ENCODE measurements at regions not wholly inside any gene's neighbourhood (a gene's known extent, or its start where the extent isn't known, plus 50 kb on each side); places are given as distances from the start of the nearest gene placed in this dataset.
"Not testable (repeated sequence)": the region's sequence is repeated elsewhere in the genome, so short reads cannot be mapped to it uniquely, and the experiment has no call there.

GRCh38 chr6:163858870-163859269 is 444.4 kb downstream of the QKI start:
- not testable (repeated sequence) for DNase-seq

- no peak for DNase-seq
Observed at GRCh38 chr6:163857421-163857820, 442.9 kb downstream of the QKI start.

GRCh38 chr6:163850874-163851273 is 436.4 kb downstream of the QKI start:
- no peak for DNase-seq

GRCh38 chr6:163844761-163845160 is 430.2 kb downstream of the QKI start:
- DNase-seq = no peak

- DNase-seq = no peak
Observed at GRCh38 chr6:163844357-163844756, 429.8 kb downstream of the QKI start.

GRCh38 chr6:163843218-163843617 is 428.7 kb downstream of the QKI start:
- no peak for DNase-seq

- DNase-seq = no peak
Observed at GRCh38 chr6:163842467-163842866, 427.9 kb downstream of the QKI start.

GRCh38 chr6:163841733-163842132 is 427.2 kb downstream of the QKI start:
- no peak for DNase-seq

- DNase-seq = no peak
Observed at GRCh38 chr6:163841326-163841725, 426.8 kb downstream of the QKI start.

- DNase-seq = no peak
Observed at GRCh38 chr6:163840880-163841279, 426.4 kb downstream of the QKI start.

- DNase-seq = no peak
Observed at GRCh38 chr6:163839296-163839695, 424.8 kb downstream of the QKI start.

GRCh38 chr6:163837691-163838431 is 423.3 kb downstream of the QKI start:
- DNase-seq = no peak

GRCh38 chr6:163836876-163837690 is 422.6 kb downstream of the QKI start:
- no peak for DNase-seq

DNA sequence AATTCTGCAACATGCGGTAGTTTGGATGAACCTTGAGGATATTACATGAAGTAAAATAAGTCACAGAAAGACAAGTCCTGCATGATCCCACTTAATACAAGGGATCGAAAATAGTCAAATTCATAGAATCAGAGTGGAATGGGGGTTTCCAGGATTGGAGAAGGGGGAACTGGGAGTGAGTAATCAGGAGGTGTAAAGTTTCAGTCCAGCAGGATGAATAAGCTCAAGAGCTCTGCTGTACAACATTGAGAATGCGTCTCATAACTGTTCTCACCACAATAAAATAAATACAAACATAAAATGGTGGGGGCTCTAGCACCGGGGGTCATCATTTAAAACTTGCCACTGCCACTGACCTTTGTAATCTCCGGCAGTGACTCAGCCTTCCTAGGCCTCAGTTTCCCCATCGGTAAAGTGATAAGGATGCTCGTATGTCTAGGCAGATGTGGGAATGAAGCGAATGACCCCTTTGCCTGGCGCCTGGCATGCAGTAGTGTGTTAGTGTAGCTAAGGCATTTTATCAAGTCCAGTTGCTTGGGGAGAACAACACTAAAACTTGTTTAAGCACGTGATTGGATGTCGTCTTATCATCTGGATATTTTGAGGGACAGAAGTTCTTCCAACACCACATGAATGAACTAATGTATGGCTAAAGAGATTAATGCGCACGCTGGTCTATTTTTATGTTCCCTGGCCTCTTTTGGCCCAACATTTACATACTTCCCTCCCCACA is 421.1 kb downstream of the QKI start:
- no peak for DNase-seq

DNA sequence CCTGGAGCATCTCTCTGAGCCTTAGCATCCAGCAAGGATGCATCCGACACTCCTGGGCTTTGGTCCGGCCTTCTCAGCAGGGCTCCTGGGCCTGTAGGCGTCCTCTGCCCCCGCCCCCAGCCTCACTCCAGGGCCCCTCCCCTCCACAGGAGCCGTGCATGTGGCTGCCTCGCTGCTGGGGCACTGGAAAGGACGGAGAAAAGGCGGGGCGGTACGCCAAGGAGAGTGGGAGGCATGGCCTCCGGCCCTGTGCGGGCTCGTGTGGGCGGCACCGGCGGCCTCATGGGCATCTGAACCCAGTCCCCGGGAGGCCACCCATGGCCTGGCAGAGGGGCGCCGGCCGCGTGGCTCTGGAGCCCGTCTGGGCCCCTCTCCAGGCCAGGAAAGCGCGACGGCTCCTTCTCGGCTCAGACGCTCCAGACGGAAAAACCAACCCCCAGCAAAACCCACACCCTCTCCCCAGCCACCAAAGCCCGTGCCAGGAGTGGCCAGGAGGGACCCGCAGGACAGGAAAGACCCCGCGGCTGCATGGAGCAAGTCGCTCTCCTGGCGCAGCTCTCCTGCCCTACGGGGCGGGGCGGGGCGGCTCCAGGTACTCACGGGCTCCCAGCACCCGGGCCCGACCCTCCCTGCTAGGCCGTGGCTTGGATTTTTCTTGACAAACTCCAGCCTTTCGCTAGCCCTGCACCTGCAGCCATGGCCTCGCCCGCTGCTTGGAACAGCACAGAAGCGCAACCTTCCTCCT is 419.9 kb downstream of the QKI start:
- DNase-seq = no peak

GRCh38 chr6:163831736-163832135 is 417.2 kb downstream of the QKI start:
- no peak for DNase-seq

GRCh38 chr6:163830641-163831040 is 416.1 kb downstream of the QKI start:
- DNase-seq = no peak

GRCh38 chr6:163828038-163828795 is 413.7 kb downstream of the QKI start:
- DNase-seq = no peak

- no peak for DNase-seq
Observed at GRCh38 chr6:163827143-163827542, 412.6 kb downstream of the QKI start.

- DNase-seq = no peak
Observed at GRCh38 chr6:163826629-163827028, 412.1 kb downstream of the QKI start.

GRCh38 chr6:163825033-163825432 is 410.5 kb downstream of the QKI start:
- no peak for DNase-seq

GRCh38 chr6:163823577-163823976 is 409.1 kb downstream of the QKI start:
- no peak for DNase-seq
